HepG2 (cell line): ENCODE measurements at regions not wholly inside any gene's neighbourhood (a gene's known extent, or its start where the extent isn't known, plus 50 kb on each side); places are given as distances from the start of the nearest gene placed in this dataset.

Source experiments
- ELF3 ChIP-seq: IDR thresholded peaks from 2 replicates; pipeline ENCODE4 v1.6.1; 2016; ENCODE audit warnings: missing genetic modification reagents, missing compliant biosample characterization
- GATAD2A ChIP-seq: IDR thresholded peaks from 2 replicates; pipeline ENCODE4 v1.6.1; 2016
- NCOR1 ChIP-seq: fragments of 200-600 bp; sonication (generic); IDR thresholded peaks from 2 replicates; pipeline ENCODE4 v1.7.0; 2017; ENCODE audit warnings: antibody characterized with exemption, low read length, borderline replicate concordance
- NR2F1 ChIP-seq, 2 experiments: fragments of 450-650 bp in 1 of 2; formaldehyde crosslinking in 1 of 2; IDR thresholded peaks; 2 replicates each; pipeline versions ENCODE4 v1.5.0 to v1.6.1; 2016 to 2020; ENCODE audit warnings: mild to moderate bottlenecking in 1 of 2, missing compliant biosample characterization in 1 of 2, missing genetic modification reagents in 1 of 2, moderate library complexity in 1 of 2
- POGZ ChIP-seq: sonication (generic); formaldehyde crosslinking; IDR thresholded peaks from 2 replicates; pipeline ENCODE4 v1.4.0; 2020; ENCODE audit warnings: mild to moderate bottlenecking, missing genetic modification reagents
- SAP130 ChIP-seq: IDR thresholded peaks from 2 replicates; pipeline ENCODE4 v1.6.1; 2016; ENCODE audit warnings: low read depth
- SIN3A ChIP-seq: IDR thresholded peaks from 2 replicates; pipeline ENCODE4 v1.6.1; 2011; ENCODE audit warnings: low read depth, mild to moderate bottlenecking, control low read depth, low read length, borderline replicate concordance
- SOX6 ChIP-seq, 2 experiments: fragments of 450-650 bp in 1 of 2; sonication (generic) in 1 of 2; formaldehyde crosslinking in 1 of 2; IDR thresholded peaks; 2 replicates each; pipeline versions ENCODE4 v1.4.0 to v1.6.1; 2017 to 2020; ENCODE audit warnings: antibody characterized with exemption in 1 of 2, mild to moderate bottlenecking in 1 of 2, missing genetic modification reagents in 1 of 2
- YY1 ChIP-seq: IDR thresholded peaks from 2 replicates; pipeline ENCODE4 v1.6.1; 2011; ENCODE audit warnings: low read length, low read depth, moderate library complexity, mild to moderate bottlenecking; ENCODE audit not compliant: insufficient read depth, insufficient replicate concordance
- ZBTB21 ChIP-seq: sonication (generic); formaldehyde crosslinking; IDR thresholded peaks from 2 replicates; pipeline ENCODE4 v1.4.0; 2020; ENCODE audit warnings: missing genetic modification reagents
- ZC3H4 ChIP-seq: sonication (generic); formaldehyde crosslinking; IDR thresholded peaks from 2 replicates; pipeline ENCODE4 v1.4.0; 2020; ENCODE audit warnings: missing genetic modification reagents, borderline replicate concordance
- ZFP36L1 ChIP-seq: sonication (generic); formaldehyde crosslinking; IDR thresholded peaks from 2 replicates; pipeline ENCODE4 v1.8.0; 2022; ENCODE audit warnings: mild to moderate bottlenecking, missing genetic modification reagents, moderate library complexity
- ZKSCAN8 ChIP-seq: IDR thresholded peaks from 2 replicates; pipeline ENCODE4 v1.6.1; 2016; ENCODE audit warnings: borderline replicate concordance, missing genetic modification reagents, missing compliant biosample characterization
- ZMYM4 ChIP-seq: sonication (generic); formaldehyde crosslinking; IDR thresholded peaks from 2 replicates; pipeline ENCODE4 v1.8.1; 2023; ENCODE audit warnings: mild to moderate bottlenecking, missing genetic modification reagents
- ZNF292 ChIP-seq: sonication (generic); formaldehyde crosslinking; IDR thresholded peaks from 2 replicates; pipeline ENCODE4 v1.8.1; 2022; ENCODE audit warnings: mild to moderate bottlenecking, low read depth, missing genetic modification reagents, borderline replicate concordance
- ZNF30 ChIP-seq: sonication (generic); formaldehyde crosslinking; IDR thresholded peaks from 2 replicates; pipeline ENCODE4 v1.5.0; 2020; ENCODE audit warnings: mild to moderate bottlenecking, missing genetic modification reagents
- ZNF343 ChIP-seq: sonication (generic); formaldehyde crosslinking; IDR thresholded peaks from 2 replicates; pipeline ENCODE4 v1.4.0; 2020; ENCODE audit warnings: mild to moderate bottlenecking, missing genetic modification reagents
- TF ChIP-seq, protein P1 (sequence below): sonication (generic); formaldehyde crosslinking; IDR thresholded peaks from 2 replicates; pipeline ENCODE4 v1.5.1; 2020; ENCODE audit warnings: mild to moderate bottlenecking, missing genetic modification reagents, borderline replicate concordance
- TF ChIP-seq, protein P2 (sequence below), 2 experiments: sonication (generic) in 1 of 2; formaldehyde crosslinking in 1 of 2; IDR thresholded peaks; 2 replicates each; pipeline versions ENCODE4 v1.4.0 to v1.6.1; 2016 to 2020; ENCODE audit warnings: borderline replicate concordance in 1 of 2, low read depth in 1 of 2, mild to moderate bottlenecking in 1 of 2, missing genetic modification reagents in 1 of 2

DNA sequence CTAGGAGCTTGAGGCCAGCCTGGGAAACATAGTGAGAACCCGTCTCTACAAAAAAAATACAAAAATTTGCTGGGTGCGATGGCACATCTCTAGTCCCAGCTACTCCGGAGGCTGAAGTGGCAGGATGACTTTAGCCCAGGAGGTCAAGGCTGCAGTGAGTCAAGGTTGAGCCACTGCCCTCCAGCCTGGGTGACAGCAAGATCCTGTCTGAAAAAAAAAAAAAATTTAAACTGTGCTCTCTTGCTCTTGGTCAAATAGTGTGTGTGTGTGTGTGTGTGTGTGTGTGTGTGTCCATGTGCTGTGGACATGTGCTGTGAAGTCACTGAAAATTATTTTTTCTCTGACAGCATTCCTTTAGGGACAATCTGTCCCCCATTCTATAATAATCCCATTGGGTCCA, 62.1 kb upstream of the TCF7L2 start (continued):
- TF ChIP-seq ZFP36L1: no peak
- no peak for TF ChIP-seq SIN3A
- TF ChIP-seq ZNF343 (CRISPR knock-in tag): no peak
- TF ChIP-seq ZNF292 (CRISPR knock-in tag): peak; percentile 73; the same call in 1 of the 2 replicates
- no peak for TF ChIP-seq ZKSCAN8 (CRISPR knock-in tag)
- TF ChIP-seq POGZ (CRISPR knock-in tag): peak; percentile 54
- peak; percentile 25; the same call in 1 of the 2 replicates for TF ChIP-seq SAP130 (CRISPR knock-in tag)
- TF ChIP-seq ZBTB21: no peak
- no peak for TF ChIP-seq YY1
- TF ChIP-seq ELF3 (CRISPR knock-in tag): no peak
- no peak for TF ChIP-seq ZC3H4
- no peak for TF ChIP-seq NCOR1
- peak; percentile 46; the same call in 1 of the 2 replicates for TF ChIP-seq ZMYM4 (CRISPR knock-in tag)
- TF ChIP-seq, protein P1, sequence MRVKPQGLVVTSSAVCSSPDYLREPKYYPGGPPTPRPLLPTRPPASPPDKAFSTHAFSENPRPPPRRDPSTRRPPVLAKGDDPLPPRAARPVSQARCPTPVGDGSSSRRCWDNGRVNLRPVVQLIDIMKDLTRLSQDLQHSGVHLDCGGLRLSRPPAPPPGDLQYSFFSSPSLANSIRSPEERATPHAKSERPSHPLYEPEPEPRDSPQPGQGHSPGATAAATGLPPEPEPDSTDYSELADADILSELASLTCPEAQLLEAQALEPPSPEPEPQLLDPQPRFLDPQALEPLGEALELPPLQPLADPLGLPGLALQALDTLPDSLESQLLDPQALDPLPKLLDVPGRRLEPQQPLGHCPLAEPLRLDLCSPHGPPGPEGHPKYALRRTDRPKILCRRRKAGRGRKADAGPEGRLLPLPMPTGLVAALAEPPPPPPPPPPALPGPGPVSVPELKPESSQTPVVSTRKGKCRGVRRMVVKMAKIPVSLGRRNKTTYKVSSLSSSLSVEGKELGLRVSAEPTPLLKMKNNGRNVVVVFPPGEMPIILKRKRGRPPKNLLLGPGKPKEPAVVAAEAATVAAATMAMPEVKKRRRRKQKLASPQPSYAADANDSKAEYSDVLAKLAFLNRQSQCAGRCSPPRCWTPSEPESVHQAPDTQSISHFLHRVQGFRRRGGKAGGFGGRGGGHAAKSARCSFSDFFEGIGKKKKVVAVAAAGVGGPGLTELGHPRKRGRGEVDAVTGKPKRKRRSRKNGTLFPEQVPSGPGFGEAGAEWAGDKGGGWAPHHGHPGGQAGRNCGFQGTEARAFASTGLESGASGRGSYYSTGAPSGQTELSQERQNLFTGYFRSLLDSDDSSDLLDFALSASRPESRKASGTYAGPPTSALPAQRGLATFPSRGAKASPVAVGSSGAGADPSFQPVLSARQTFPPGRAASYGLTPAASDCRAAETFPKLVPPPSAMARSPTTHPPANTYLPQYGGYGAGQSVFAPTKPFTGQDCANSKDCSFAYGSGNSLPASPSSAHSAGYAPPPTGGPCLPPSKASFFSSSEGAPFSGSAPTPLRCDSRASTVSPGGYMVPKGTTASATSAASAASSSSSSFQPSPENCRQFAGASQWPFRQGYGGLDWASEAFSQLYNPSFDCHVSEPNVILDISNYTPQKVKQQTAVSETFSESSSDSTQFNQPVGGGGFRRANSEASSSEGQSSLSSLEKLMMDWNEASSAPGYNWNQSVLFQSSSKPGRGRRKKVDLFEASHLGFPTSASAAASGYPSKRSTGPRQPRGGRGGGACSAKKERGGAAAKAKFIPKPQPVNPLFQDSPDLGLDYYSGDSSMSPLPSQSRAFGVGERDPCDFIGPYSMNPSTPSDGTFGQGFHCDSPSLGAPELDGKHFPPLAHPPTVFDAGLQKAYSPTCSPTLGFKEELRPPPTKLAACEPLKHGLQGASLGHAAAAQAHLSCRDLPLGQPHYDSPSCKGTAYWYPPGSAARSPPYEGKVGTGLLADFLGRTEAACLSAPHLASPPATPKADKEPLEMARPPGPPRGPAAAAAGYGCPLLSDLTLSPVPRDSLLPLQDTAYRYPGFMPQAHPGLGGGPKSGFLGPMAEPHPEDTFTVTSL (CRISPR knock-in tag): peak; percentile 77; the same call in 1 of the 2 replicates
- no peak for TF ChIP-seq SOX6 (IDR thresholded peaks at IDR 0.05)
- TF ChIP-seq SOX6 (CRISPR knock-in tag; IDR thresholded peaks at IDR 0.05): peak; percentile 59; the same call in 1 of the 2 replicates
- TF ChIP-seq, protein P2, sequence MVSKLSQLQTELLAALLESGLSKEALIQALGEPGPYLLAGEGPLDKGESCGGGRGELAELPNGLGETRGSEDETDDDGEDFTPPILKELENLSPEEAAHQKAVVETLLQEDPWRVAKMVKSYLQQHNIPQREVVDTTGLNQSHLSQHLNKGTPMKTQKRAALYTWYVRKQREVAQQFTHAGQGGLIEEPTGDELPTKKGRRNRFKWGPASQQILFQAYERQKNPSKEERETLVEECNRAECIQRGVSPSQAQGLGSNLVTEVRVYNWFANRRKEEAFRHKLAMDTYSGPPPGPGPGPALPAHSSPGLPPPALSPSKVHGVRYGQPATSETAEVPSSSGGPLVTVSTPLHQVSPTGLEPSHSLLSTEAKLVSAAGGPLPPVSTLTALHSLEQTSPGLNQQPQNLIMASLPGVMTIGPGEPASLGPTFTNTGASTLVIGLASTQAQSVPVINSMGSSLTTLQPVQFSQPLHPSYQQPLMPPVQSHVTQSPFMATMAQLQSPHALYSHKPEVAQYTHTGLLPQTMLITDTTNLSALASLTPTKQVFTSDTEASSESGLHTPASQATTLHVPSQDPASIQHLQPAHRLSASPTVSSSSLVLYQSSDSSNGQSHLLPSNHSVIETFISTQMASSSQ (IDR thresholded peaks at IDR 0.05; ENCODE audit: low read depth): no peak
- TF ChIP-seq, protein P2 (CRISPR knock-in tag; IDR thresholded peaks at IDR 0.05; ENCODE audit: borderline replicate concordance): no peak
- TF ChIP-seq GATAD2A (CRISPR knock-in tag): peak; percentile 22; the same call in 1 of the 2 replicates
- no peak for TF ChIP-seq ZNF30
- peak; percentile 60 to 76 for TF ChIP-seq NR2F1 (CRISPR knock-in tag; IDR thresholded peaks at IDR 0.05)
